B cell (primary cell): ENCODE measurements at regions not wholly inside any gene's neighbourhood (a gene's known extent, or its start where the extent isn't known, plus 50 kb on each side); places are given as distances from the start of the nearest gene placed in this dataset.
"Not testable (repeated sequence)": the region's sequence is repeated elsewhere in the genome, so short reads cannot be mapped to it uniquely, and the experiment has no call there.

Experiments used
- ATAC-seq: fragments of 200-7000 bp; cut with Tn5 transposase; one replicate; pipeline ENCODE4 v1.10.0; 2021; ENCODE audit warnings: low read depth, mild to moderate bottlenecking, moderate number of reproducible peaks, moderate library complexity
- CTCF ChIA-PET: fragments of 350-600 bp; sonication (Branson Sonifier 250); formaldehyde crosslinking; loops from one replicate; lab custom pipeline; 2021; ENCODE audit warnings: antibody characterized with exemption, inconsistent platforms; lab: Charles Lee
- POLR2A ChIA-PET: fragments of 350-600 bp; sonication (Branson Sonifier 250); formaldehyde crosslinking; loops from one replicate; lab custom pipeline; 2021; ENCODE audit warnings: antibody characterized with exemption; lab: Charles Lee
- DNase-seq: peaks from one replicate; pipeline ENCODE4 v3.0.0; 2013
- H2AFZ ChIP-seq: 2 replicates; pipeline ENCODE4 v1.6.1; 2012; ENCODE audit warnings: mild to moderate bottlenecking, low read depth, low read length; ENCODE audit not compliant: insufficient read depth, poor library complexity, severe bottlenecking
- H3K27ac ChIP-seq, 2 donors: 1 replicate in 1 of 2; 2 replicates in 1 of 2; pipeline ENCODE4 v1.5.1; 2012 to 2013; ENCODE audit warnings: low read length in 2 of 2, mild to moderate bottlenecking in 2 of 2, moderate library complexity in 1 of 2
- H3K27me3 ChIP-seq, 4 experiments: fragments of 200-600 bp in 1 of 4; sonication (generic) in 1 of 4; replicated peaks in 1 of 4; 1 replicate in 2 of 4; 2 replicates in 2 of 4; pipeline versions ENCODE4 v1.6.1 to v1.7.0; 2013 to 2016; ENCODE audit warnings: low read length in 3 of 4, mild to moderate bottlenecking in 2 of 4, mixed read lengths in 1 of 4, moderate library complexity in 1 of 4; ENCODE audit not compliant: insufficient read depth in 4 of 4, control insufficient read depth in 3 of 4; ENCODE audit errors: control extremely low read depth in 1 of 4
- H3K36me3 ChIP-seq, 2 experiments: replicated peaks in 1 of 2; 1 replicate in 1 of 2; 2 replicates in 1 of 2; pipeline versions ENCODE4 v1.6.1 to v1.7.1; 2013; ENCODE audit warnings: low read length in 1 of 2; ENCODE audit not compliant: insufficient read depth in 2 of 2, control insufficient read depth in 1 of 2; ENCODE audit errors: control extremely low read depth in 1 of 2, extremely low read depth in 1 of 2
- H3K4me1 ChIP-seq, 2 donors: fragments of 200-600 bp in 1 of 2; sonication (generic) in 1 of 2; 1 replicate in 1 of 2; 2 replicates in 1 of 2; pipeline versions ENCODE4 v1.5.1 to v1.6.1; 2013 to 2017; ENCODE audit warnings: low read length in 2 of 2; ENCODE audit not compliant: control insufficient read depth in 2 of 2, insufficient read depth in 2 of 2
- H3K4me2 ChIP-seq: replicated peaks from 2 replicates; pipeline ENCODE3; 2012; ENCODE audit warnings: mild to moderate bottlenecking, low read depth, low read length; ENCODE audit not compliant: poor library complexity, severe bottlenecking
- H3K4me3 ChIP-seq, 5 experiments: fragments of 200-600 bp in 1 of 5; sonication (generic) in 1 of 5; 1 replicate in 3 of 5; 2 replicates in 2 of 5; pipeline versions ENCODE4 v1.5.1 to v1.7.0; 2011 to 2016; ENCODE audit warnings: low read length in 4 of 5, mild to moderate bottlenecking in 4 of 5, low read depth in 2 of 5, control low read depth in 1 of 5, moderate library complexity in 1 of 5; ENCODE audit not compliant: insufficient read depth in 1 of 5; ENCODE audit errors: control extremely low read depth in 1 of 5, extremely low read depth in 1 of 5
- H3K79me2 ChIP-seq: fragments of 200-600 bp; sonication (generic); one replicate; pipeline ENCODE4 v1.6.0; 2016; ENCODE audit warnings: low read length; ENCODE audit not compliant: control insufficient read depth, insufficient read depth
- H3K9ac ChIP-seq: fragments of 200-600 bp; sonication (generic); 2 replicates; pipeline ENCODE4 v1.6.1; 2017; ENCODE audit warnings: mild to moderate bottlenecking, low read length, moderate library complexity
- H3K9me3 ChIP-seq, 3 donors: one replicate each; pipeline versions ENCODE4 v1.6.1 to v1.7.1; 2013; ENCODE audit warnings: low read length in 2 of 3; ENCODE audit not compliant: control insufficient read depth in 2 of 3, insufficient read depth in 1 of 3; ENCODE audit errors: control extremely low read depth in 1 of 3
- H4K20me1 ChIP-seq: 2 replicates; pipeline ENCODE4 v1.6.0; 2012; ENCODE audit warnings: mild to moderate bottlenecking, low read length; ENCODE audit not compliant: insufficient read depth, control insufficient read depth, poor library complexity, severe bottlenecking
- H3K27ac Mint-ChIP-seq: one replicate; pipeline ENCODE4 v1.8.0; 2021; ENCODE audit warnings: mixed read lengths
- H3K27me3 Mint-ChIP-seq: one replicate; pipeline ENCODE4 v1.8.0; 2021; ENCODE audit warnings: mixed read lengths
- H3K4me1 Mint-ChIP-seq: one replicate; pipeline ENCODE4 v1.8.0; 2021; ENCODE audit warnings: mixed read lengths
- H3K4me3 Mint-ChIP-seq: one replicate; pipeline ENCODE4 v1.8.0; 2021; ENCODE audit warnings: mixed read lengths
- H3K9me3 Mint-ChIP-seq: one replicate; pipeline ENCODE4 v1.8.0; 2022; ENCODE audit warnings: mixed read lengths; ENCODE audit not compliant: insufficient read depth
- whole genome bisulfite sequencing: methylation state at CpG from one replicate; pipeline ENCODE4 v1.1.5; 2013; ENCODE audit warnings: missing lambda C conversion rate; ENCODE audit not compliant: insufficient coverage; 5-methylcytosine and 5-hydroxymethylcytosine counted together
- intact Hi-C: fragments of 100-400 bp; cut with micrococcal nuclease; formaldehyde crosslinking; loops from one replicate; pipeline ENCODE4 v1.10.0; 2022

- H3K4me2 ChIP-seq, H2AFZ ChIP-seq, H3K4me1 Mint-ChIP-seq, H3K27ac ChIP-seq, H3K9me3 ChIP-seq, H3K36me3 ChIP-seq, DNase-seq, H3K79me2 ChIP-seq, H3K9me3 Mint-ChIP-seq, H3K4me3 Mint-ChIP-seq, H4K20me1 ChIP-seq, ATAC-seq, H3K27ac Mint-ChIP-seq, H3K4me3 ChIP-seq, H3K9ac ChIP-seq, H3K27me3 ChIP-seq, H3K4me1 ChIP-seq, intact Hi-C loops, POLR2A ChIA-PET: not testable (repeated sequence)
- 92% methylated on average over 2 of the region's 2 CpGs for WGBS
- CTCF ChIA-PET = interaction anchor here (0.6 kb wide), 1 partner anchor 13 kb away, joined by 3 read pairs; no protein-coding TSS in a partner anchor
- peaks cover 24% of the 10 kb centered on the region for H3K27me3 Mint-ChIP-seq
Measured at GRCh38 chr11:109965926-109966325, 127.3 kb upstream of the ZC3H12C start.

GRCh38 chr11:109967136-109967535 lies 126.1 kb upstream of the ZC3H12C start:
- H3K9ac ChIP-seq, DNase-seq, H3K4me3 Mint-ChIP-seq, H2AFZ ChIP-seq, H3K27ac ChIP-seq, H4K20me1 ChIP-seq, POLR2A ChIA-PET, H3K79me2 ChIP-seq, H3K9me3 ChIP-seq, H3K27me3 ChIP-seq, H3K4me3 ChIP-seq, H3K36me3 ChIP-seq, intact Hi-C loops, H3K4me2 ChIP-seq, ATAC-seq, CTCF ChIA-PET, H3K27ac Mint-ChIP-seq, H3K9me3 Mint-ChIP-seq: not testable (repeated sequence)
- peaks cover 22% of the 10 kb centered on the region for H3K27me3 Mint-ChIP-seq
- peaks cover 20 to 21% of the 10 kb centered on the region in 2 donors for H3K4me1 ChIP-seq
- WGBS = no CpG with 5 or more reads among the region's 1 CpG
- peaks cover 21% of the 10 kb centered on the region for H3K4me1 Mint-ChIP-seq
